SH-SY5Y (cell line): ENCODE measurements at regions not wholly inside any gene's neighbourhood (a gene's known extent, or its start where the extent isn't known, plus 50 kb on each side); places are given as distances from the start of the nearest gene placed in this dataset.

Experiments used
- GATA2 ChIP-seq: IDR thresholded peaks from 2 replicates; pipeline ENCODE4 v1.6.1; 2011; ENCODE audit warnings: mild to moderate bottlenecking, low read depth, low read length
- GATA3 ChIP-seq: IDR thresholded peaks from 2 replicates; pipeline ENCODE4 v1.6.1; 2011; ENCODE audit warnings: low read depth, mild to moderate bottlenecking, low read length, moderate library complexity

DNA sequence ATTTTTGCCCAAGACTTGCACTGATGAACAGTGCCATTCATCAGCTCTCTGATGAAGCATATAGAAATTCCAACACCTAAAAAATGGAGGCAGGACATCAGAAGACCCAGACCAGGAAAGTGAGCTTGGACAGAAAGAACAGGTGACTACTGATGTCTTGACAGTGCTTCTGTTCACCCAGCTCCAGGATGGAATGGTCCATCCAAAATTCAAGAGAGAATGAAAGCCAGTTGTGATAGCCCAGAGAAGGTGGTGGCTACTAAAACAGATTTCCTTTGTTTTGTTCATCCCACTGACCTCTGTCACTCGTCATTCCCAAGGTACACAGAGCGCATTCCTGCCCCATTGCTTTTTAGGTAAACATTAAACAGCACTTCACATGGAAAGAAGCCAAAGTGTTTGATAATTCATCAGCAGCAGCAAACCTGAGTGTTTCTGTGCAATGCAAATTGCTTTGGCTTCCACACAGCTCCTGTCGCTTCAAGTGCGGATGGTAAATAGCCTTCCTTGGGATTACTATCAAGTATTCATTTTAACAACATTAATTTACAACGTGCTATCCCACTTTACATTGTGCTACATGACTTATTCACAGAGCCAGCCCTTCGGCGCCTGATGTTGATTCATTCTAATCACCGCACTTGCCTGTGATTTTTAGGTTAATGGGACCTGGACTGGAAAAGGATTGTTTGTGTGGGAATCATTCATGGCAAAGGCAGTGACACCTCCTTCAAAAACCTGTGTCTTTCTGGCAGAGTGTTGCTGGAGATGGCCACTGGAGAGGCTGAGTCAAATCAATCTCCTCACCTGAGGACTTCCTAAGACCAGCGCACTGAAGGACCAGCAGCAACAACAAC, 65.1 kb upstream of the TOX3 start:
- TF ChIP-seq GATA3 = no peak
- TF ChIP-seq GATA2 = no peak
